Spleen (tissue), 11 donors: ENCODE measurements at regions not wholly inside any gene's neighbourhood (a gene's known extent, or its start where the extent isn't known, plus 50 kb on each side); places are given as distances from the start of the nearest gene placed in this dataset.

Experiments used
- DNase-seq: peaks from one replicate; pipeline ENCODE4 v3.0.0-alpha.2; 2020
- H3K27ac ChIP-seq, 8 donors: fragments of 200-600 bp; sonication (generic) in 7 of 8; 1 replicate in 4 of 8; 2 replicates in 4 of 8; pipeline versions ENCODE4 v1.5.0 to v1.8.0; 2016 to 2021; ENCODE audit warnings: inconsistent platforms in 4 of 8, mild to moderate bottlenecking in 4 of 8, moderate library complexity in 1 of 8
- H3K27me3 ChIP-seq, 7 donors: fragments of 200-600 bp; sonication (generic) in 6 of 7; replicated peaks in 1 of 7; 1 replicate in 4 of 7; 2 replicates in 3 of 7; pipeline versions ENCODE4 v1.5.0 to v1.8.0; 2016 to 2021; ENCODE audit warnings: inconsistent platforms in 3 of 7, mild to moderate bottlenecking in 1 of 7
- H3K36me3 ChIP-seq, 6 donors: fragments of 200-600 bp; sonication (generic) in 5 of 6; 1 replicate in 4 of 6; 2 replicates in 2 of 6; pipeline versions ENCODE4 v1.5.0 to v1.8.0; 2016 to 2021; ENCODE audit warnings: inconsistent platforms in 2 of 6
- H3K4me1 ChIP-seq, 6 donors: fragments of 200-600 bp; sonication (generic) in 5 of 6; 1 replicate in 3 of 6; 2 replicates in 3 of 6; pipeline versions ENCODE4 v1.5.0 to v1.8.0; 2016 to 2021; ENCODE audit warnings: inconsistent platforms in 3 of 6
- H3K4me3 ChIP-seq, 8 donors: fragments of 200-600 bp; sonication (generic) in 7 of 8; 1 replicate in 4 of 8; 2 replicates in 4 of 8; pipeline versions ENCODE4 v1.5.0 to v1.8.0; 2016 to 2021; ENCODE audit warnings: inconsistent platforms in 4 of 8, mild to moderate bottlenecking in 4 of 8, moderate library complexity in 2 of 8
- H3K9me3 ChIP-seq, 8 donors: fragments of 200-600 bp; sonication (generic) in 7 of 8; 1 replicate in 4 of 8; 2 replicates in 4 of 8; pipeline versions ENCODE4 v1.5.0 to v1.8.0; 2016 to 2021; ENCODE audit warnings: inconsistent platforms in 4 of 8
- CTCF ChIP-seq, 11 experiments: fragments of 200-600 bp in 7 of 11; fragments of 450-650 bp in 4 of 11; sonication (generic) in 4 of 11; IDR thresholded peaks in 8 of 11; conservative IDR thresholded peaks in 3 of 11; 1 replicate in 7 of 11; 2 replicates in 4 of 11; pipeline versions ENCODE4 v1.4.0 to v1.8.0; 2016 to 2021; ENCODE audit warnings: antibody characterized with exemption in 11 of 11, inconsistent platforms in 4 of 11, mild to moderate bottlenecking in 1 of 11
- POLR2A ChIP-seq, 3 donors: fragments of 450-650 bp; IDR thresholded peaks; one replicate each; pipeline ENCODE4 v1.5.1; 2017; ENCODE audit warnings: antibody characterized with exemption in 3 of 3, mild to moderate bottlenecking in 1 of 3
- POLR2AphosphoS5 ChIP-seq, 3 donors: sonication (generic); formaldehyde crosslinking; IDR thresholded peaks; one replicate each; pipeline ENCODE4 v1.5.1; 2017; ENCODE audit warnings: antibody characterized with exemption in 3 of 3
- WGBS, 5 donors: extraction: QIAGEN DNeasy Blood & Tissue Kit in 3 of 5; methylation state at CpG; one replicate each; pipeline versions ENCODE4 v1.1.5 to v1.1.7; 2013 to 2018; 5-methylcytosine and 5-hydroxymethylcytosine counted together
- intact Hi-C: fragments of 100-400 bp; cut with DNase I; formaldehyde crosslinking; loops from one replicate; pipeline ENCODE4 v1.15.0; 2023; ENCODE audit warnings: low total_unique reads
- donor health status: healthy with polysubstance abuse.
- donor health status: DM: no; HTN: no; CAD: no; lungs with moderate emphysema.
- donor health status: DM: no; HTN: no; CAD: no.
- donor health status: Bipolar disorder and iron deficiency.
- donor health status: healthy.
- donor health status: DM: no; HTN: no; CAD: no.
- donor health status: DM: yes; HTN: yes; CAD: no.

DNA sequence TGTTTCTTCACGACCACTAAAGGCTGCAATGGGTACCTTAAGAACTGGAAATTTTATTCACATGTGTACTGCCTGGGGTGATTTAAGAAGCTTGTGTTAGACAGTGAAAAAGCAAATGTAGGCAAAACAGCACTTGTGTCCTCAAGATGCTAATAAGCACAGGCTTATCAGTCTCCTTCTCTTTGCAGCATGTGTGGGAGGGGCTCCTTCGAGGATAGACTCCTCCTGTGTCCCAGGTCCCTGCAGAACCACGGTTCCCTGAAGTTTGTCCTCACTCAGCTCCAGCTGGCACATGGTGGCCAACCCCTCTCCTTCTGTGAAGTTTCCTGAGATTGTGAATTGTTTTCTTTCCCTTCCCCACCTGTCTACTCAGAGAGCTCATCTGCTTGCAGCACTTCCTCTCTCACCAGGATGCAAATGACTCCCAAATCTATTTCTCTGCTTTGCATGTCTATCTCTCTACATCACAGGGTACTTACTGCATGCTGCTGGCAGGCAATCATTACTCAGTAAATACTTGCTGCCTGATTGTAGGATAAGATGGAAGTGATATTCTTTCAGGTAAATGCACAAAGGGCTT lies 589.6 kb upstream of the KLHL29 start:
- TF ChIP-seq POLR2A (IDR thresholded peaks at IDR 0.05) (no peak), CTCF (IDR thresholded peaks at IDR 0.05 in 8 of 11, conservative IDR thresholded peaks at IDR 0.05 in 3 of 11) (no peak), POLR2AphosphoS5 (IDR thresholded peaks at IDR 0.05) (no peak)
- H3K27ac ChIP-seq, result no peak overlapping the region
- H3K4me1 ChIP-seq, result no peaks in the 10 kb centered on the region
- H3K4me3 ChIP-seq, result no peak overlapping the region
- no peaks in the 10 kb centered on the region for H3K9me3 ChIP-seq
- no peaks in the 10 kb centered on the region for H3K36me3 ChIP-seq
- WGBS, 5 donors, result 33 to 45% (median 39%) methylated on average over 3 of the region's 3 CpGs
- DNase-seq, result no peak
- intact Hi-C loops, result no loop called here
- no peaks in the 10 kb centered on the region for H3K27me3 ChIP-seq

- no peak for DNase-seq
- H3K27ac ChIP-seq, result no peak overlapping the region
- no peaks in the 10 kb centered on the region for H3K27me3 ChIP-seq
- H3K4me1 ChIP-seq, result no peaks in the 10 kb centered on the region
- intact Hi-C loops, result no loop called here
- 75 to 85% (median 78%) methylated on average over 1 of the region's 1 CpG for WGBS, 5 donors
- no peak overlapping the region for H3K4me3 ChIP-seq
- H3K36me3 ChIP-seq, result no peaks in the 10 kb centered on the region
- H3K9me3 ChIP-seq, result peaks cover 0 to 3% (median 0%) of the 10 kb centered on the region in 8 donors
- no peak for TF ChIP-seq POLR2AphosphoS5 (IDR thresholded peaks at IDR 0.05)
- no peak for TF ChIP-seq POLR2A (IDR thresholded peaks at IDR 0.05)
- TF ChIP-seq CTCF (IDR thresholded peaks at IDR 0.05 in 8 of 11, conservative IDR thresholded peaks at IDR 0.05 in 3 of 11), result no peak
Measured at GRCh38 chr2:22798386-22798785, 586.6 kb upstream of the KLHL29 start.

GRCh38 chr2:22800412-22800811 lies 584.6 kb upstream of the KLHL29 start:
- Histone ChIP-seq H3K4me1 (no peaks in the 10 kb centered on the region), H3K27me3 (no peaks in the 10 kb centered on the region), H3K4me3 (no peak overlapping the region), H3K36me3 (no peaks in the 10 kb centered on the region), H3K27ac (no peak overlapping the region), H3K9me3 (peaks cover 0 to 23% (median 7%) of the 10 kb centered on the region in 8 donors)
- WGBS, 5 donors, result 63 to 80% (median 67%) methylated on average over 1 of the region's 1 CpG
- intact Hi-C loops, result no loop called here
- no peak for TF ChIP-seq POLR2A (IDR thresholded peaks at IDR 0.05)
- no peak for TF ChIP-seq POLR2AphosphoS5 (IDR thresholded peaks at IDR 0.05)
- no peak for TF ChIP-seq CTCF (IDR thresholded peaks at IDR 0.05 in 8 of 11, conservative IDR thresholded peaks at IDR 0.05 in 3 of 11)
- DNase-seq, result no peak

DNA sequence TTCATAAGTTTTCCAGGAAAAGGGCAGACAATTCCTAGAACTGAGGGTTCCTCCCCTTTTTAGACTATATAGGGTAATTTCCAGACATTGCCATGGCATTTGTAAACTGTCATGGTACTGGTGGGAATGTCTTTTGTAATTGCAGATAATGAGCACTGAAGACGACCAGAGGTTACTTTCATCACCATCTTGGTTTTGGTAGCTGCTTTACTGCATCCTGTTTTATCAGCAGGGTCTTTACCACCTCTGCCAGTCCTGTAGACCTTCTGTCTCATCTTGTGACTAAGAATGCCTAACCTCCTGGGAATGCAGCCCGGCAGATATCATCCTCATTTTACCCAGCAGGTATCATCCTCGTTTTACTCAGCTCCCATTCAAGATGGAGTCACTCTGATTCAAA lies 583.9 kb upstream of the KLHL29 start:
- Histone ChIP-seq H3K27ac (no peak overlapping the region), H3K4me3 (no peak overlapping the region), H3K4me1 (no peaks in the 10 kb centered on the region), H3K9me3 (peaks cover 0 to 30% (median 14%) of the 10 kb centered on the region in 8 donors), H3K36me3 (no peaks in the 10 kb centered on the region), H3K27me3 (no peaks in the 10 kb centered on the region)
- 43 to 74% (median 67%) methylated on average over 3 of the region's 3 CpGs for WGBS, 5 donors
- intact Hi-C loops, result no loop called here
- TF ChIP-seq CTCF (IDR thresholded peaks at IDR 0.05 in 8 of 11, conservative IDR thresholded peaks at IDR 0.05 in 3 of 11), result no peak
- DNase-seq, result no peak
